ENCODE measurements at regions not wholly inside any gene's neighbourhood (a gene's known extent, or its start where the extent isn't known, plus 50 kb on each side); places are given as distances from the start of the nearest gene placed in this dataset.
A peak's percentile ranks its signal among the peaks of the same experiment; 100 is the strongest.
"Not testable (repeated sequence)": the region's sequence is repeated elsewhere in the genome, so short reads cannot be mapped to it uniquely, and the experiment has no call there.

GRCh38 chr21:16418642-16419041, 688.9 kb downstream of the USP25 start:
- no peak for DNase-seq (ENCODE audit: low read depth in 2 of 2)

DNA sequence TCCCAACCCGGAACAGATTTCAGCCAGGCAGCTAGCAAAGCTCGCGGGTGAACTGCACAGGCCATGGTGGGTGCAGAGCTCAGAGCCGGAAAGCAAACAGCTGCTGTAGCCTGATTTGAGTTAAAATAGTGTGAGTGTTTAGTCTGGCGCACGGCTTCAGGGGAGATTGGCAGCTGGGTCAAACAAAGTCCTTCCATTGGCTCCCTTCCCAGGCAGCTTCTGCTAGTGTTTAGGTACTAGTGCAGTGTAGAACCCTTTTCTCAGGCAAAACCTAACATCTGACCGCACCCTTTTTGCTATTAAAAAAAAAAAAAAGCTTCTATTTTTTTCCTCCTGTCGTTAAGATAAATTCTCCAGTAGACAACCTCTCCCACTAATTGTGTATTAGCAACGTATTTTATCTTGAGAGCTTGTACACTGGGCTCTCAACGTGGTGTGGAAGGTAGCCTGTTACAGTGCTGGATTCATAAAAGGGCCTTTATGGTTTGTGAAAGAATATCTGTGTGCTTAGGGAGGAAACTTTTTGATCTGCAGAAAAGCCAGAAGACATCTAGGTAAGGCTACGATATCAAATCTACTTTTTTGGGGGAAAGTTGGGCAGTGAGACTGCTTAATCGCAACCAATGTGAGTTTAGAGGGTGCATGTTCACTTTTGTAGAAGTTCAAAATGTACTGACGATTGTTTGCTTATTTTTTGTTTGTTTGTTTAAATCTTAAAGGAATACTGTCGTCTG, 689.6 kb downstream of the USP25 start:
- DNase-seq (ENCODE audit: low read depth in 2 of 2): peak in 1 of 2 experiments; percentile 41

DNA sequence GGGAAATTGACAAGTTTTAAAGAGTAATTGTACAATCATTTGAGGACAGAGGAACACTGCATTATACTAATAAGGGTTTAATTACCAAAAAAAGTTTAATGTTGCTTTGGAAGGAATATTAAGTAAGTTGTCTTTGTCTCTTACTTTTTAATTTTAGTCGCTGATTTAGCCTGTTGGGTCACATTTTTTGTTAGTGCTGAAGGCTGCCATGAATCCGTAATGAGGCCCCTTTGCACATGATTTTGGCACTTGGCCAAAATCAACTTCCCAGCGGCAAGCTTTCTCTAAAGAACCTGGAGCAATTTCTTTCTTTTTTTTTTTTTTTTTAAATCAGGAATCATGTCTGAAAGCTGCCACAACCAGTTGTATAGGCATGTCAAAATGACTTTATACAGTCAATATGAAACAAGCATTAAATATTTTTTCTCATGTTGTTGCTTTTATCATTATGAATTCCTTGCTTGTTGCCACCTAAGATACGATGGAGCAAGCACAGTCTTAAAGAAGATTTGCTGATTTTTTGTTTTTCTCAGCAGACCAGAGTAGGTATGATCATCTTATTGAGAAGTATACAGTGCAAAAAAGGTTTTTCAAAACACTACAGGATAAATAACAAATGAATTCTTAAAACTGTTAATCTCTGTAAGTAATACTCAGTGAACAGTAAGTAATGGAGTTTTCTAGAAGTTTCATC, 690.4 kb downstream of the USP25 start:
- DNase-seq (ENCODE audit: low read depth in 2 of 2): no peak

GRCh38 chr21:16421007-16421406, 691.2 kb downstream of the USP25 start:
- no peak for DNase-seq (ENCODE audit: low read depth in 2 of 2)

DNA sequence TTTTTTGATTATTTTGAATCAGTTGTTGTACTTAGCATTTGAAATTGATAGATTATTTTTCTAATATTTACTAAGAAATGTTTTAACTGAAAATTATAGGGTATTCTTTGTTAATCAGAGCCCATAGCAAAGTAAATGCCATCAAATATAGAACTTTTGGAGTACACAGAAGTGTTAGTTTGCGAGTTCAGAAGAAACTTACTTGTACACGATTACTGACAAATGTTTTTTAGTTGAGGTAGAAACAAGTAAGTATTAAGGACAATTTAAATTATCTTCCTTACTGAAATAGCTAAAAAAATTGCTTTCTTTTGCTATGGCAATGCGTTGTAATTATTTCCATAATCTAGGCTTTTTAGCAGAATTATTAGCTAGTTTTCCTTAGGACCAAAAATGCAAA, 692.2 kb downstream of the USP25 start:
- no peak for DNase-seq (ENCODE audit: low read depth in 2 of 2)

DNA sequence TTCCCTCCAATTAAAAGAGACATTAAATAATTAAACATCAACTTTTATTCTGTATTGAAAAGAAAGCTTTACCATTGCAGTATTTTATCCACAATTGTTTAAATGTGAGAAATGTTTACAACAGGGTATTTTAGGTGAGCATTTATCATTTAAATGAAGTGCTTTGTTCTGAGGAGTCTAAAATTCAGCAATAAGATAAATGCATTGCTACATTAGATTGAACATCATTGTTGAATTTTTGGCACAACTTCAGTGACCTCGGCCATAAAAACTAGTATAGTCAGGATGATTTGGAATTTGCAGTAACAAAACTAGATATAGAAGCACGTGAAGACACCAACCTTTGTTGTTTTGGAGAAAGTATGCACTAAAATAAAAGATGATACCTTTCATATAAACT, 692.9 kb downstream of the USP25 start:
- DNase-seq (ENCODE audit: low read depth in 2 of 2): no peak

- no peak for DNase-seq (ENCODE audit: low read depth in 2 of 2)
These were observed 694.1 kb downstream of the USP25 start for GRCh38 chr21:16423921-16424320.

DNA sequence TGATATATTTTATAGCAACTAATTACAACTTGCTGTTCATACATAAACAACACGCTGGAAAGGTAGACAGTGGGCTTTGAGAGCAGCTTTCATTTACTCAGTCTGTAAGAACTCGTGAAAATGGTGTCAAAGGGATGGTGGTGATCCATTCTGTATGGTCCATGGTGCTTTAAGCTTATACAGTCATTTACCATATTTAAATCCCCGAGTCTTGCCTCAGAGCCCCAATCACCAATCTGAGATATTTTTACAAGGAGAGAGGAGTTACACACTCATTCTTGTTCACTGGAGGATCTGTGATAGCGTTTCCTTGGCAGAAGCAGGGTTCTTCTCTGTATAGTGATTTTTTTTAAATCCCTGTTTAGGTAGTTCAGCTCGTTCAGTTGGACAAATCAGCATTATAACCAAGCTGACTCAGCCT, 694.6 kb downstream of the USP25 start:
- no peak for DNase-seq (ENCODE audit: low read depth in 2 of 2)

- no peak for DNase-seq (ENCODE audit: low read depth in 2 of 2)
These were observed 695.6 kb downstream of the USP25 start for GRCh38 chr21:16425376-16425775.

- no peak for DNase-seq (ENCODE audit: low read depth in 2 of 2)
These were observed 697.2 kb downstream of the USP25 start for GRCh38 chr21:16426936-16427335.

- no peak for DNase-seq (ENCODE audit: low read depth in 2 of 2)
These were observed 697.9 kb downstream of the USP25 start for GRCh38 chr21:16427587-16428087.

- DNase-seq (ENCODE audit: low read depth in 2 of 2): no peak
These were observed 707.8 kb downstream of the USP25 start for GRCh38 chr21:16437586-16437985.

DNA sequence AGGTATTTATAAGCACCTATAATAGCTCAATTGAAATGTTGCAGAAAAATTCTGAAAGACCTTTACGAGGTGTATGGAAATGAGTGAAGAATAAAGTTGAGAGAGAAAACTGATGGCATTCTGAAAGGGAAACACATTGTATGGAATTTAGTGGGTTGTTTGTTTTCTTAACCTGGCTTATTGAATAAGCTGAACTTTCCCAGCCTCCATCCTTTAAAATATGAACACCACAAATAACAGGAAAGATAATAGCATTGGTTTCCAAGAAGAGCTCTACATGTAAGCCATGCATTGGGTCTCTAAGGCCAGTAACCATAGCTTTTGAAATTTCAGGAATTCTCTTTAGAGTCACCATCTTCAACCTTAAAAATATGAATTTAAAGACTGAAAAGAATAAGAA, 709.0 kb downstream of the USP25 start:
- no peak for DNase-seq (ENCODE audit: low read depth in 2 of 2)

DNA sequence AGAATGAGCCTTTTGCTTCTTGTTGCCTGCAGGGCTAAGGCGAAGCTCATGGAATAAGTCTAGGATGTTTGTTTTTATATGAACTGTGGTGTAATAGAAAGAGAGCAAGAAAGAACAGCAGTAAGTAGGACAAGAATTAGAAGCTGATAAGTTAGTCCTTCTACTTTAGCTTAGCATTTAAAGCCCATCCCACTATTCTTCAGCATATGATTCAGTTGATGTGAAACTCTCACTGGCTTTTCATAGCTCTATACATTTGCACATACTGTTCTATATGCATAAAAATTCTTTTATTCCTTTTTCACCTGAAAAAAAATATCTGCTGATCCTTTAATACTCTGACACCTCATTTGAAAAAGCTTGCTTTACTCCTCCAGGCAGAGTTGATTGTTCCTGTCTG, 712.0 kb downstream of the USP25 start:
- DNase-seq (ENCODE audit: low read depth in 2 of 2): no peak

DNA sequence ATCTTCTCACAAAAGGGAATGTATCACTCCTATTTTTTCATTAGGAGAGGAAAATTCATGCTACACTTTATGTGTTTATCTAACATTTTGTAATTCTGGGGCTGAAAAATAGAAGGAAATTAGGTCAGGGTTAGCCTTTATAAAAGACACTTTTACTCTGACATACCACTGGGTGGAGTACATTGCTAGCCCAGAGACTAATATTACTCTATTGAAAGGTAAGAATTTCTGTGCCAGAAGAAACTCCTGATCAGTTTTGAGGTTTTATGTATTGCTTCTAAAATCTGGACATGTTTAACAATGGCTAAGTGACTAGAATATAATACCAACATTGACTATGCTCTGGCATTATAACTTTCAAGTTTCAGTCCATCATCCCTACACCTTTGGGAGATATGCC, 724.6 kb downstream of the USP25 start:
- no peak for DNase-seq (ENCODE audit: low read depth in 2 of 2)

DNA sequence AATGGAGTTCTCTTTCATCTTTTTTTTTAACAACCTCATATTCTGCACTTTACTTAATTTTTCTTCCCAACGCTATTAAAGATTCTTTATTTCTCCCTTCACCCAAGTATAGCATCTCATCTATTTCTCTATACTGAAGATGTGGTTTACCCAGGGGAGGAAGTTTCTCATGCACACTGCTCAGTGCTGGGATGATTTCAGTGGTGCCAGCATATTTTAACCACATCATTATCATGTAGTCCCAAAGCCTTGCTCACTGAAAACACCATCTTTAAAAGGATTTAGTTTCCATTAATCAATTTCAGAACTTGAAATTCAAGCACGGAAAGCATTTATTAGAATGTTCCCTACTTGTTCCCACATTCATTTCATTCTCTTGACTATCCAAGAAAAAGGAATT, 725.7 kb downstream of the USP25 start:
- DNase-seq (ENCODE audit: low read depth in 2 of 2): no peak

- no peak for DNase-seq (ENCODE audit: low read depth in 2 of 2)
These were observed 726.2 kb downstream of the USP25 start for GRCh38 chr21:16455978-16456377.

- DNase-seq (ENCODE audit: low read depth in 2 of 2): no peak
These were observed 727.7 kb downstream of the USP25 start for GRCh38 chr21:16457498-16457897.

- DNase-seq (ENCODE audit: low read depth in 2 of 2): no peak
These were observed 731.2 kb downstream of the USP25 start for GRCh38 chr21:16460936-16461335.

- not testable (repeated sequence) for DNase-seq (ENCODE audit: low read depth in 2 of 2)
These were observed 734.6 kb downstream of the USP25 start for GRCh38 chr21:16464211-16464889.

DNA sequence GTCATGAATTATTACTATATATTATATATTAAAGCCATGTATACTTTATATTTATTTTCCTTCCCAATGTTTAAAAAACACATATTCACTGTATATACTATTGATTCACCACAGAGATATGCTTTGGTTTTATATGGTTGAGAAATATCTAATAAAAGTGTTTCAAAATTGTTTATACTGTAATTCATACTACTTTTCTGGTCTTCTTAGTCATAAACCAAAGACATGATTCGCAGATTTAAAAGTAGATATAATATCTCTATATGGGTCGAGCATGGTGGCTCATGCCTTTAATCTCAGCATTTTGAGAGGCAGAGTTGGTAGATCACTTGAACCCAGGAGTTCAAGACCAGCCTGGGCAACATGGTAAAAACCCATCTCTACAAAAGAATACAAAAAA, 738.4 kb downstream of the USP25 start:
- DNase-seq (ENCODE audit: low read depth in 2 of 2): peak; percentile 11 to 12

DNA sequence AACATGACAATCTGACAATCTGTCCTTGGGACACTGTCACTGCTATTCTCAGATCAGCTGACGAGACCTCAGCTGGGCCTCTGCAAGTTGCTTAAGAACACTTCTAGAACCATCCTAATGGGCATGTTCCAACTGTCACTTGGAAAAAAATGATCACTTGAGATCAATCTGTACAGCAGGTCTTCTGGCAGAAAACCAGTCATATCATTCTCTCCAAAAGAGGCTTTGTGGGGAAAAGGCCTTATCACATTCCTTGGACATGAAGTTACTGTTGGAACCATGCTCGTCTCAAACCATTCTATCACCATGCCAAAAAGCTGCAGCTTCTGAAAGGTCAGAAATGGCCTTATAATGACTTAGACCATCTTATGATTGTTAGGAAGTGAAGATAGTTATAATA, 744.2 kb downstream of the USP25 start:
- no peak for DNase-seq (ENCODE audit: low read depth in 2 of 2)

All from fibroblast of skin of left quadriceps (primary cell).